ENCODE measurements at regions not wholly inside any gene's neighbourhood (a gene's known extent, or its start where the extent isn't known, plus 50 kb on each side); places are given as distances from the start of the nearest gene placed in this dataset.

GRCh38 chr1:240711020-240711419 is 99.1 kb upstream of the GREM2 start:
- DNase-seq (ENCODE audit: low spot score in 2 of 2): no peak
- H3K27me3 ChIP-seq: no peaks in the 10 kb centered on the region
- WGBS, 2 donors: 94% methylated on average over 9 of the region's 9 CpGs
- H3K9me3 ChIP-seq: no peaks in the 10 kb centered on the region
- TF ChIP-seq POLR2A (IDR thresholded peaks at IDR 0.05) (no peak), EP300 (IDR thresholded peaks at IDR 0.05) (no peak), CTCF (IDR thresholded peaks at IDR 0.05) (no peak)
- no peak overlapping the region for H3K4me3 ChIP-seq
- no peaks in the 10 kb centered on the region for H3K36me3 ChIP-seq
- peaks cover 0 to 6% (median 0%) of the 10 kb centered on the region in 4 donors for H3K4me1 ChIP-seq
- H3K27ac ChIP-seq: no peak overlapping the region

- Histone ChIP-seq H3K27ac (no peak overlapping the region), H3K27me3 (no peaks in the 10 kb centered on the region), H3K36me3 (no peaks in the 10 kb centered on the region), H3K4me1 (peaks cover 0 to 9% (median 0%) of the 10 kb centered on the region in 4 donors), H3K4me3 (no peak overlapping the region), H3K9me3 (no peaks in the 10 kb centered on the region)
- no peak for DNase-seq (ENCODE audit: low spot score in 2 of 2)
- 72 to 74% methylated on average over 6 of the region's 6 CpGs for whole genome bisulfite sequencing, 2 donors
- no peak for TF ChIP-seq POLR2A (IDR thresholded peaks at IDR 0.05)
- no peak for TF ChIP-seq CTCF (IDR thresholded peaks at IDR 0.05)
- TF ChIP-seq EP300 (IDR thresholded peaks at IDR 0.05): no peak
These were observed 97.7 kb upstream of the GREM2 start for GRCh38 chr1:240709676-240710075.

- no peak for TF ChIP-seq CTCF (IDR thresholded peaks at IDR 0.05)
- no peak for TF ChIP-seq POLR2A (IDR thresholded peaks at IDR 0.05)
- TF ChIP-seq EP300 (IDR thresholded peaks at IDR 0.05): no peak
- DNase-seq (ENCODE audit: low spot score in 2 of 2): peak in 1 of 2 donors; percentile 33
- no peaks in the 10 kb centered on the region for H3K36me3 ChIP-seq
- WGBS, 2 donors: 49 to 56% methylated on average over 7 of the region's 7 CpGs
- no peak overlapping the region for H3K4me3 ChIP-seq
- no peaks in the 10 kb centered on the region for H3K9me3 ChIP-seq
- no peaks in the 10 kb centered on the region for H3K27me3 ChIP-seq
- H3K27ac ChIP-seq: no peak overlapping the region
- H3K4me1 ChIP-seq: peaks cover 0 to 9% (median 0%) of the 10 kb centered on the region in 4 donors
These were observed 94.4 kb upstream of the GREM2 start for GRCh38 chr1:240706150-240706935.

- H3K4me1 ChIP-seq: peaks cover 0 to 9% (median 0%) of the 10 kb centered on the region in 4 donors
- no peak for DNase-seq (ENCODE audit: low spot score in 2 of 2)
- no peak overlapping the region for H3K27ac ChIP-seq
- H3K36me3 ChIP-seq: no peaks in the 10 kb centered on the region
- WGBS, 2 donors: 51 to 57% methylated on average over 3 of the region's 3 CpGs
- TF ChIP-seq CTCF (IDR thresholded peaks at IDR 0.05): no peak
- no peak for TF ChIP-seq POLR2A (IDR thresholded peaks at IDR 0.05)
- no peak for TF ChIP-seq EP300 (IDR thresholded peaks at IDR 0.05)
- H3K9me3 ChIP-seq: no peaks in the 10 kb centered on the region
- no peak overlapping the region for H3K4me3 ChIP-seq
- H3K27me3 ChIP-seq: no peaks in the 10 kb centered on the region
These were observed 93.6 kb upstream of the GREM2 start for GRCh38 chr1:240705579-240705978.

GRCh38 chr1:240701412-240701811 is 89.5 kb upstream of the GREM2 start:
- no peak overlapping the region for H3K4me3 ChIP-seq
- no peak for TF ChIP-seq EP300 (IDR thresholded peaks at IDR 0.05)
- TF ChIP-seq POLR2A (IDR thresholded peaks at IDR 0.05): no peak
- TF ChIP-seq CTCF (IDR thresholded peaks at IDR 0.05): no peak
- H3K36me3 ChIP-seq: no peaks in the 10 kb centered on the region
- H3K9me3 ChIP-seq: no peaks in the 10 kb centered on the region
- DNase-seq (ENCODE audit: low spot score in 2 of 2): no peak
- WGBS, 2 donors: 78 to 83% methylated on average over 5 of the region's 5 CpGs
- H3K27ac ChIP-seq: no peak overlapping the region
- H3K27me3 ChIP-seq: no peaks in the 10 kb centered on the region
- peaks cover 0 to 7% (median 0%) of the 10 kb centered on the region in 4 donors for H3K4me1 ChIP-seq
